CD14-positive monocyte (primary cell): ENCODE measurements at regions not wholly inside any gene's neighbourhood (a gene's known extent, or its start where the extent isn't known, plus 50 kb on each side); places are given as distances from the start of the nearest gene placed in this dataset.

Experiments
- DNase-seq, 3 donors: peaks; one replicate each; pipeline ENCODE4 v3.0.0-alpha.2; 2011 to 2022
- H2AFZ ChIP-seq: 2 replicates; pipeline ENCODE4 v1.6.0; 2012; ENCODE audit warnings: mild to moderate bottlenecking, low read depth, low read length, inconsistent platforms; ENCODE audit not compliant: insufficient read depth, poor library complexity, severe bottlenecking
- H3K27ac ChIP-seq, 2 donors: 1 replicate in 1 of 2; 2 replicates in 1 of 2; pipeline ENCODE4 v1.5.1; 2012 to 2013; ENCODE audit warnings: low read length in 2 of 2, control low read depth in 1 of 2, inconsistent platforms in 1 of 2, low read depth in 1 of 2, mild to moderate bottlenecking in 1 of 2
- H3K27me3 ChIP-seq, 2 donors: one replicate each; pipeline versions ENCODE4 v1.6.0 to v1.6.1; 2011 to 2013; ENCODE audit warnings: low read length in 2 of 2; ENCODE audit not compliant: control insufficient read depth in 2 of 2, insufficient read depth in 2 of 2
- H3K36me3 ChIP-seq, 2 donors: replicated peaks in 1 of 2; 1 replicate in 1 of 2; 2 replicates in 1 of 2; pipeline versions ENCODE4 v1.5.1 to v1.6.1; 2012 to 2013; ENCODE audit warnings: low read length in 2 of 2, control low read depth in 1 of 2, inconsistent platforms in 1 of 2, mild to moderate bottlenecking in 1 of 2; ENCODE audit not compliant: insufficient read depth in 2 of 2, control insufficient read depth in 1 of 2
- H3K4me1 ChIP-seq, 2 donors: 1 replicate in 1 of 2; 2 replicates in 1 of 2; pipeline versions ENCODE4 v1.5.1 to v1.6.1; 2012 to 2013; ENCODE audit warnings: low read length in 2 of 2, control low read depth in 1 of 2, inconsistent platforms in 1 of 2, mild to moderate bottlenecking in 1 of 2, moderate library complexity in 1 of 2; ENCODE audit not compliant: insufficient read depth in 2 of 2, control insufficient read depth in 1 of 2
- H3K4me2 ChIP-seq: replicated peaks from 2 replicates; pipeline ENCODE3; 2012; ENCODE audit warnings: low read length, moderate library complexity, mild to moderate bottlenecking; ENCODE audit not compliant: poor library complexity, severe bottlenecking; ENCODE audit errors: extremely low read depth
- H3K4me3 ChIP-seq, 3 experiments: fragments of 200-600 bp in 1 of 3; sonication (generic) in 1 of 3; replicated peaks in 1 of 3; 1 replicate in 2 of 3; 2 replicates in 1 of 3; pipeline ENCODE4 v1.5.1; 2011 to 2013; ENCODE audit warnings: low read length in 3 of 3, mild to moderate bottlenecking in 3 of 3, control low read depth in 2 of 3, low read depth in 2 of 3, inconsistent platforms in 1 of 3, moderate library complexity in 1 of 3
- H3K79me2 ChIP-seq: 2 replicates; pipeline ENCODE4 v1.6.0; 2012; ENCODE audit warnings: mild to moderate bottlenecking, control low read depth, inconsistent platforms, low read length, moderate library complexity; ENCODE audit not compliant: insufficient read depth
- H3K9ac ChIP-seq: 2 replicates; pipeline ENCODE4 v1.6.0; 2017; ENCODE audit warnings: low read length, mild to moderate bottlenecking; ENCODE audit not compliant: insufficient read depth, poor library complexity, severe bottlenecking
- H3K9me3 ChIP-seq, 2 donors: replicated peaks in 1 of 2; 1 replicate in 1 of 2; 2 replicates in 1 of 2; pipeline versions ENCODE4 v1.5.1 to v1.6.1; 2012 to 2013; ENCODE audit warnings: low read length in 2 of 2, control low read depth in 1 of 2; ENCODE audit not compliant: control insufficient read depth in 1 of 2, insufficient read depth in 1 of 2
- H4K20me1 ChIP-seq: 2 replicates; pipeline ENCODE4 v1.6.0; 2012; ENCODE audit warnings: mild to moderate bottlenecking, low read length, control low read depth, moderate library complexity; ENCODE audit not compliant: insufficient read depth
- H3K27ac Mint-ChIP-seq, 7 donors: one replicate each; pipeline ENCODE4 v1.8.0; 2020; ENCODE audit warnings: mild to moderate bottlenecking in 7 of 7, mixed read lengths in 7 of 7, moderate library complexity in 6 of 7, inconsistent platforms in 2 of 7
- H3K27me3 Mint-ChIP-seq, 3 donors: one replicate each; pipeline ENCODE4 v1.8.0; 2021 to 2022; ENCODE audit warnings: low read depth in 3 of 3, mild to moderate bottlenecking in 3 of 3, mixed read lengths in 3 of 3, moderate library complexity in 3 of 3, inconsistent platforms in 1 of 3
- H3K36me3 Mint-ChIP-seq, 2 donors: one replicate each; pipeline ENCODE4 v1.8.0; 2020; ENCODE audit warnings: mixed read lengths in 2 of 2, inconsistent platforms in 1 of 2, mild to moderate bottlenecking in 1 of 2
- H3K4me1 Mint-ChIP-seq: one replicate; pipeline ENCODE4 v1.8.0; 2020; ENCODE audit warnings: mild to moderate bottlenecking, mixed read lengths
- H3K4me3 Mint-ChIP-seq, 2 donors: one replicate each; pipeline ENCODE4 v1.8.0; 2020; ENCODE audit warnings: mild to moderate bottlenecking in 2 of 2, mixed read lengths in 2 of 2, moderate library complexity in 1 of 2
- H3K9me3 Mint-ChIP-seq, 7 donors: one replicate each; pipeline ENCODE4 v1.8.0; 2020 to 2022; ENCODE audit warnings: mixed read lengths in 7 of 7, mild to moderate bottlenecking in 6 of 7, moderate library complexity in 6 of 7, inconsistent platforms in 2 of 7
- WGBS: methylation state at CpG from one replicate; pipeline ENCODE4 v1.1.5; 2013; ENCODE audit warnings: missing lambda C conversion rate; ENCODE audit not compliant: insufficient coverage; 5-methylcytosine and 5-hydroxymethylcytosine counted together
- intact Hi-C, 2 donors: fragments of 100-400 bp; cut with micrococcal nuclease; formaldehyde crosslinking; loops; one replicate each; pipeline versions ENCODE4 v1.15.0 to v1.15.1; 2023
- TF ChIP-seq, protein P1 (sequence below): fragments of 200-600 bp; IDR thresholded peaks from one replicate; pipeline ENCODE4 v1.8.0; 2022; ENCODE audit warnings: antibody characterized with exemption, mild to moderate bottlenecking

DNA sequence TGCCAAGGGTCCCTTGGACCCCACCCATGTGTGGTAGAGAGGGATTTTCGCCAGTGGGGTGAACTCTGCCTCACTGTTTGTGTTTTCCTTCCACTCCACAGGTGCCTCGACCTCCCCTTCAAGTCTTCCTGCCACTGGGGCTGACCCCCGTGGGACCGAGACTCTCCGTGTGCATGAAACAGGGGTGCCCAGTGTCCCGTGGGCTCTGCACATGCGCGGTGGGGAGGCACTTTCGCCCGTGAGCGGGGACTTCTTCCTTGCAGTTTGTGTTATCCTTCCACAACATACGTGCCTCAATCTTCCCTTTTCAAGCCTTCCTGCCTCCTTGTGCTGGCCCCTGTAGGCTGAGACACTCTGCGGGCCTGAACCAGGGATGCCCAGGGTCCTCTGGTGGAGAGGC lies 362.4 kb downstream of the ALG10 start:
- intact Hi-C loops: no loop called here
- TF ChIP-seq, protein P1, sequence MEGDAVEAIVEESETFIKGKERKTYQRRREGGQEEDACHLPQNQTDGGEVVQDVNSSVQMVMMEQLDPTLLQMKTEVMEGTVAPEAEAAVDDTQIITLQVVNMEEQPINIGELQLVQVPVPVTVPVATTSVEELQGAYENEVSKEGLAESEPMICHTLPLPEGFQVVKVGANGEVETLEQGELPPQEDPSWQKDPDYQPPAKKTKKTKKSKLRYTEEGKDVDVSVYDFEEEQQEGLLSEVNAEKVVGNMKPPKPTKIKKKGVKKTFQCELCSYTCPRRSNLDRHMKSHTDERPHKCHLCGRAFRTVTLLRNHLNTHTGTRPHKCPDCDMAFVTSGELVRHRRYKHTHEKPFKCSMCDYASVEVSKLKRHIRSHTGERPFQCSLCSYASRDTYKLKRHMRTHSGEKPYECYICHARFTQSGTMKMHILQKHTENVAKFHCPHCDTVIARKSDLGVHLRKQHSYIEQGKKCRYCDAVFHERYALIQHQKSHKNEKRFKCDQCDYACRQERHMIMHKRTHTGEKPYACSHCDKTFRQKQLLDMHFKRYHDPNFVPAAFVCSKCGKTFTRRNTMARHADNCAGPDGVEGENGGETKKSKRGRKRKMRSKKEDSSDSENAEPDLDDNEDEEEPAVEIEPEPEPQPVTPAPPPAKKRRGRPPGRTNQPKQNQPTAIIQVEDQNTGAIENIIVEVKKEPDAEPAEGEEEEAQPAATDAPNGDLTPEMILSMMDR: no peak
- no peak overlapping the region for H2AFZ ChIP-seq
- peaks cover 71 to 92% (median 84%) of the 10 kb centered on the region in 7 donors for H3K9me3 Mint-ChIP-seq
- 73% methylated on average over 8 of the region's 13 CpGs for WGBS
- no peak overlapping the region for H3K4me3 Mint-ChIP-seq
- H3K27me3 ChIP-seq: no peaks in the 10 kb centered on the region
- H3K9me3 ChIP-seq: peaks cover 100% of the 10 kb centered on the region in 2 donors
- H3K36me3 Mint-ChIP-seq: no peaks in the 10 kb centered on the region
- H3K36me3 ChIP-seq: no peaks in the 10 kb centered on the region
- no peak overlapping the region for H3K27ac ChIP-seq
- H4K20me1 ChIP-seq: no peaks in the 10 kb centered on the region
- DNase-seq: no peak
- H3K4me2 ChIP-seq: no peak overlapping the region
- no peak overlapping the region for H3K4me3 ChIP-seq
- no peaks in the 10 kb centered on the region for H3K79me2 ChIP-seq
- H3K4me1 ChIP-seq: no peaks in the 10 kb centered on the region
- H3K27ac Mint-ChIP-seq: no peak overlapping the region
- H3K27me3 Mint-ChIP-seq: peaks cover 1 to 2% (median 2%) of the 10 kb centered on the region in 3 donors
- H3K4me1 Mint-ChIP-seq: no peaks in the 10 kb centered on the region
- H3K9ac ChIP-seq: no peak overlapping the region

DNA sequence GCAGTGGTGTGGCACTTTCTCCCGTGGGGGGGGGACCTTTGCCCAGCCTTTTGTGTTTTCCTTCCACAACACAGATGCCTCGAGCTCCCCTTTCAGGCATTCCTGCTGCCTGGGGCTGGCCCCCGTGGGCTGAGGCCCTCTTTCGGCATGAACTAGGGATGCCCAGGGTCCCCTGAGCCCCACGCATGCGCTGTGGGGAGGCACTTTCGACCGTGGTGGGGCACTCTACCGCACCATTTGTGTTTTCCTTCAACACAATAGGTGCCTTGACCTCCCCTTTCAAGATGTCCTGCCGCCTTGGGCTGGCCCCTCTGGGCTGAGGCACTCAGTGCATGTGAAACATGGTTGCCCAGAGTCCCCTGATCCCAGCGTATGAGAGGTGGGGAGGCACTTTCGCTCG lies 363.7 kb downstream of the ALG10 start:
- DNase-seq: no peak
- Histone ChIP-seq H2AFZ (no peak overlapping the region), H3K4me3 (no peak overlapping the region), H4K20me1 (no peaks in the 10 kb centered on the region), H3K9ac (no peak overlapping the region), H3K4me1 (no peaks in the 10 kb centered on the region), H3K27ac (no peak overlapping the region), H3K36me3 (no peaks in the 10 kb centered on the region), H3K79me2 (no peaks in the 10 kb centered on the region), H3K9me3 (peaks cover 100% of the 10 kb centered on the region in 2 donors), H3K4me2 (no peak overlapping the region), H3K27me3 (no peaks in the 10 kb centered on the region)
- Mint-ChIP-seq H3K36me3 (no peaks in the 10 kb centered on the region), H3K27ac (no peak overlapping the region), H3K27me3 (peaks cover 0 to 2% (median 1%) of the 10 kb centered on the region in 3 donors), H3K4me3 (no peak overlapping the region), H3K4me1 (no peaks in the 10 kb centered on the region), H3K9me3 (peaks cover 70 to 92% (median 81%) of the 10 kb centered on the region in 7 donors)
- 71% methylated on average over 12 of the region's 13 CpGs for WGBS
- TF ChIP-seq, protein P1: no peak
- intact Hi-C loops: no loop called here
